Muscle layer of colon (tissue), 2 donors: ENCODE measurements at regions not wholly inside any gene's neighbourhood (a gene's known extent, or its start where the extent isn't known, plus 50 kb on each side); places are given as distances from the start of the nearest gene placed in this dataset.
"Not testable (repeated sequence)": the region's sequence is repeated elsewhere in the genome, so short reads cannot be mapped to it uniquely, and the experiment has no call there.

Experiments
- H3K27ac ChIP-seq: one replicate; pipeline ENCODE4 v1.7.0; 2013; ENCODE audit warnings: low read depth, mild to moderate bottlenecking, low read length, moderate library complexity
- H3K27me3 ChIP-seq, 2 donors: one replicate each; pipeline ENCODE4 v1.7.0; 2013; ENCODE audit warnings: low read length in 2 of 2, mild to moderate bottlenecking in 2 of 2; ENCODE audit not compliant: insufficient read depth in 2 of 2, control insufficient read depth in 1 of 2
- H3K36me3 ChIP-seq: one replicate; pipeline ENCODE4 v1.7.0; 2013; ENCODE audit warnings: mild to moderate bottlenecking, low read length; ENCODE audit not compliant: insufficient read depth
- H3K4me1 ChIP-seq: one replicate; pipeline ENCODE4 v1.7.0; 2013; ENCODE audit warnings: mild to moderate bottlenecking, low read length; ENCODE audit not compliant: insufficient read depth
- H3K4me3 ChIP-seq, 2 donors: one replicate each; pipeline ENCODE4 v1.7.0; 2013; ENCODE audit warnings: low read length in 2 of 2, low read depth in 1 of 2, mild to moderate bottlenecking in 1 of 2, moderate library complexity in 1 of 2
- H3K9ac ChIP-seq: one replicate; pipeline ENCODE4 v1.7.0; 2013; ENCODE audit warnings: low read length
- H3K9me3 ChIP-seq: one replicate; pipeline ENCODE4 v1.7.0; 2013; ENCODE audit warnings: mild to moderate bottlenecking, low read length
- donor health status: abdominal sarcoma.
- donor health status: Adenocarcinoma of cecum.

- Histone ChIP-seq H3K4me3 (no peak overlapping the region), H3K27me3 (no peaks in the 10 kb centered on the region), H3K27ac (no peak overlapping the region), H3K9me3 (no peaks in the 10 kb centered on the region), H3K4me1 (no peaks in the 10 kb centered on the region), H3K9ac (no peak overlapping the region), H3K36me3 (no peaks in the 10 kb centered on the region)
These were observed 279.5 kb upstream of the ASIC2 start for GRCh38 chr17:33572615-33573014.

DNA sequence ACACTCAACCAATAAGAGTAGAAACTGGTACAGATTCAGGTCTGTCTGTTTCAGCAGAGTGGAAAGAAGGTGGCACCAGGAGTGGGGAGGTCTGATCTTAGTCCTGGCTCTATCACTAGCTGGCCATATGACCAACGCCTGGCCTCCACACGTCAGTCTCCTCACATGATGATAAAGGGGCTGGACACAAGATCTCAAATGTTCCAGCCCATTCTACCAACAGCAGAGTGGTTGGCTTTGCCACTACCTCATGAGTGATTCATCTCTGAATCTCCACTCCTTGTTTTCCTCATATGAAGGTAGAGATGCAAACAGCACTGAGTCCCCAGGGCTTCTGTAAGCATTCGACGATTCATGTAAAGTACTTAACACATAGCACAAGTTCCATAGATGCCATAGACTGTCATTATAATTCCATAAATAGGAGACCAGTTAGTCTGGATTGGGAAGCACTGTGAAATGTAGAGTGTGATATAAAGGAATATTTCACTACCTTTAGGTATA lies 281.9 kb upstream of the ASIC2 start:
- H3K27me3 ChIP-seq, result no peaks in the 10 kb centered on the region
- H3K4me1 ChIP-seq, result no peaks in the 10 kb centered on the region
- H3K36me3 ChIP-seq, result no peaks in the 10 kb centered on the region
- H3K9ac ChIP-seq, result no peak overlapping the region
- H3K27ac ChIP-seq, result no peak overlapping the region
- no peak overlapping the region for H3K4me3 ChIP-seq
- H3K9me3 ChIP-seq, result no peaks in the 10 kb centered on the region

DNA sequence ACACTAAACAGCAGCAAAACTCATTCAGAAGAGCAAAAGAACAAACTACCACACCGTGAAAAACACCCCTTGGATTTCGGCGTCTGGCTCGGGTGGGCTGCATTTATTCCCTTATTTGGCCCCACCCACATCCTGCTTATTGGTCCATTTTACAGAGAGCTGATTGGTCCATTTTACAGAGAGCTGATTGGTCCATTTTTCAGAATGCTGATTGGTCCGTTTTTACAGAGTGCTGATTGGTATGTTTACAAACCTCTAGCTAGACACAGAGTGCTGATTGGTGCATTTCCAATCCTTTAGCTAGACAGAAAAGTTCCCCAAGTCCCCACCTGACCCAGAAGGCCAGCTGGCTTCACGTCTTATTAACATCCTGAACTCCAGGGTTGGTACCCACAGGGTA lies 286.6 kb upstream of the ASIC2 start:
- H3K27me3 ChIP-seq, H3K9ac ChIP-seq, H3K4me1 ChIP-seq, H3K9me3 ChIP-seq, H3K27ac ChIP-seq, H3K36me3 ChIP-seq, H3K4me3 ChIP-seq: not testable (repeated sequence)

DNA sequence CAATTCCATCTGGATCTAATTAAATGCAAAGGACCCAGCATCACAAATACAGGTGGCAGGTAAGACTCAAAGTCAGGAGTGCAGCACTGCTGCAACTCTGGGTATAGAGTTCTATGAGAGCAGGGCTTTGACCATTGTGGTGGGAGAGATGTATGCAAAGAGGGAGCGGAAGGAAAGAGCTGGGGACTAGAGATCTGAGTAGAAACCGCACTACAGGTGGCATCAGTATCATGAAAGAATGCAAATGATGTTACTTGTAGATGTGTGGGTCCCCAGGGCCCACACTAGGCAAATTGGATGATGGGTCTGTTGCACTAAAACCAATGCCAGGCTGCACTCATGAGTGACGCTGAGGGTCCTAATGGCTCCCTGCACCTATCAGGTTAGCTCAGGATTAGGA lies 287.1 kb upstream of the ASIC2 start:
- Histone ChIP-seq H3K9ac (no peak overlapping the region), H3K4me1 (no peaks in the 10 kb centered on the region), H3K27me3 (no peaks in the 10 kb centered on the region), H3K4me3 (no peak overlapping the region), H3K27ac (no peak overlapping the region), H3K9me3 (no peaks in the 10 kb centered on the region), H3K36me3 (no peaks in the 10 kb centered on the region)

- H3K27ac ChIP-seq, result no peak overlapping the region
- no peaks in the 10 kb centered on the region for H3K9me3 ChIP-seq
- no peaks in the 10 kb centered on the region for H3K27me3 ChIP-seq
- H3K4me3 ChIP-seq, result no peak overlapping the region
- H3K36me3 ChIP-seq, result no peaks in the 10 kb centered on the region
- H3K4me1 ChIP-seq, result no peaks in the 10 kb centered on the region
- H3K9ac ChIP-seq, result no peak overlapping the region
These were observed 289.6 kb upstream of the ASIC2 start for GRCh38 chr17:33582661-33583060.

DNA sequence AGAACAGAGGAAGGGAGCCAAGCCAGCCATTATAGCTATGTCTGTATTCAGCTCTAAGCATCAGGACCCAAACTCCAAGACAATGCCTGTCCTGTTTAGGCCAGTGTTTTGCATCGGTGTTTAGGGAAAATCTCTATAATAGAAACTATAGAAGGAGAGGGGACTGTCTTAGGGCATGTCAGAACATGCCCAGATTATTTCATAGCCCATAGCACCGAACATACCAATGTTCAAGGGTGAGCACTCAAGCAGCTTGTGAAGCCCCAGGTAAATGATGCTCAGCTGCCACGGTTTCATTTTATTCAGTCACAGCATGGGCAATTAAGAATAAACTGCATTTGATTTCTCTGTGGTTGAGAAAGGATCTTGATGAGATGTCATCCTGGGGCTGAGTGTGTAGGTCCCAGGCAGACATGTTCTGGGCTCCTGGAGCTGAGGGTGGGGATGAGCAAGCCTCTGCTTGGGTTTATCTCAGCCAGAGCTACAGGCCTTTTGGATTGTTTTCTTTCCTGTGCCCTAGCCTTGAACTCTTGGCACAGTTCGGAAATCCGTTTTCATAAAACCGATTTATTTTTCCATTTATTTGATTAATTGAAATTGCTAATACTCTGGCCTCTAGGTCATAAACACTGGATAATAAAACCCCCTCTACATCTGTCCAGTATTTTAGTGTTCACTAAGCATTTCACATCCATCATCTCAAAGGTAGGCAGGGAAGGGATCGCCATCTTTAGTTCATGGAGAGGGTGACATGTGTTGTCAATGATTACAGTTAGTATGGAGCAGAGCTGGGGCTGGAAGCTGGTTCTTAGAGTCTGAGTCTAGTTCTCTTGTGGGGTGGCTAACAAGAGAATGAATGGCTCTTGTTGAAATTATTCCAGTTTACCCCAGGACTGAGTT lies 290.7 kb upstream of the ASIC2 start:
- Histone ChIP-seq H3K4me1 (no peaks in the 10 kb centered on the region), H3K4me3 (no peak overlapping the region), H3K27ac (no peak overlapping the region), H3K9ac (no peak overlapping the region), H3K36me3 (no peaks in the 10 kb centered on the region), H3K9me3 (no peaks in the 10 kb centered on the region), H3K27me3 (no peaks in the 10 kb centered on the region)

DNA sequence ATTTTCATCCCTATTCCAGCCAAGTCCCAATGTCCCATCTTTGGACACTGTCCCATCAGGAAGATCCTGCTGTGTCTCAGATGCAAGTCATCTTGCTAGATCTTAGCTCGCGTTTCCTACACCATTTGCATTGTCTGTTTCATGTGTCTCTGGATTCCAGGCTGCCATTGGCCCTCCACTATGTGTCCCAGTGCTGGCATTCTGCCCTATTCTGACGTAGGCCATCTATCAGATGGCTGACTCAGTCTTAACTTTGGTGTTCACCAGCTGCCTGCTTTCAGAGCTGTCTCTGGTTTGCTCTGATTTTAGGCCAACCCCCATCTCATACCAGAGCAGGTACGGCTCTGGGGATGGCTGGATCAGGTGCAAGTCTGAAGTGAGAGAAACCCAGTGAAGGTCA lies 300.9 kb upstream of the ASIC2 start:
- Histone ChIP-seq H3K27me3 (no peaks in the 10 kb centered on the region), H3K4me3 (no peak overlapping the region), H3K4me1 (no peaks in the 10 kb centered on the region), H3K9me3 (no peaks in the 10 kb centered on the region), H3K27ac (no peak overlapping the region), H3K9ac (no peak overlapping the region), H3K36me3 (no peaks in the 10 kb centered on the region)

DNA sequence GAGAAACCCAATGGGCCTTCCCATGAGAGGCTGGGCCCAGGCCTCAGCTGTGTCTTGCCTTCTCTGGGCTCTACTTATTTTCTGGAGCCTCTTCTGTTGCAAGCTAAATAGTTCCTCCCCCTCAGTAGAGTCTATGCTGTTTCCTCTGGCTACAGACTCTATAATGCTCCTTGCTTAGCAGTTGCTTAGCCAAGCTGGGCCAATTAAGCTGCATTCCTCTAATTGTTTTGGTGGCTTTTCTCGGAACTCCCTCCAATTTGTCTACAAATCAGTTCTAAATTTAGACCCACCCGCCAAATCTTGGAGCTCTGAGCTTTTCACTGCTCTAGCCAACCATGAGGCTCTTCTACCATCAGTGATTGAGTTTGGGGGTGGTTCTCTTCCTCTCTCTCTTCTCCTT lies 302.7 kb upstream of the ASIC2 start:
- Histone ChIP-seq H3K36me3 (no peaks in the 10 kb centered on the region), H3K4me3 (no peak overlapping the region), H3K9ac (no peak overlapping the region), H3K27me3 (no peaks in the 10 kb centered on the region), H3K27ac (no peak overlapping the region), H3K4me1 (no peaks in the 10 kb centered on the region), H3K9me3 (no peaks in the 10 kb centered on the region)

DNA sequence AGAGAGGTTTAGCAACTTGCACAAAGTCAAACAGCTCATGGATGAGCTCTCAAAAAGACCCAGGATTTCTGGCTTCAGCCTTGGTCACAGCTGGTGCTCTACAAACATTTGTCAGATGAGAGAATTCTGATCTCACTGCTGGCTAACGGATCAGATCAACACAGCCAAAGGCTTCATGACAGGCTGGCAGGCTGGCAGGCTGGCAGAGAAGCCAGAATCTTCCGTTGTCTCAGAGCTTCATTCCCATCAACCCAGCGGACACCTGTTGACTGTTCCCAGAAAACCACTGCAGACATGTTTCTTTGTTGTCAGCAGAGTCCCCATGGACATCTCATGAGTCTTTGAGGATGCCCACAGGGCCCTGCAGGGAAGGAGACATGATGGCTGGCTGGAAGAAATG lies 303.8 kb upstream of the ASIC2 start:
- Histone ChIP-seq H3K9ac (no peak overlapping the region), H3K4me1 (no peaks in the 10 kb centered on the region), H3K36me3 (no peaks in the 10 kb centered on the region), H3K4me3 (no peak overlapping the region), H3K27ac (no peak overlapping the region), H3K9me3 (no peaks in the 10 kb centered on the region), H3K27me3 (no peaks in the 10 kb centered on the region)

DNA sequence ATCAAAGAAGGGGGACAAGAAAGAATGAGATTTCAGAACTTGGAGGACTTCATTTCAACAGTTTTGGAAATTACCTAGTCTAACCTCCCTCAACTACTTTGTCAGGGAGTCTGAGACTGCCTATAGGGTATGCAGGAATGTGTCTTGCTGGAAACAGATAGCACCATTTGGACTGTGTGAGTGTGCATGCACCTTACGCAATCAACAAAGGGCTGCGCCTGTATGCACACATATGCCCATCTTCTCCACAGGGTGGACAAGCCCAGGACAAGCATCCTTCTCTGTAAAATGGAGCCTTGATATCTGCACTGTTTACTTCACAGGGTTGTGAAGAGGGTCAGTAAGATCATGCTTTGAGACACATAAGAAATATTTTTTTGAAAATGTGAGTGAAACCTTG lies 305.7 kb upstream of the ASIC2 start:
- Histone ChIP-seq H3K27me3 (no peaks in the 10 kb centered on the region), H3K4me1 (no peaks in the 10 kb centered on the region), H3K36me3 (no peaks in the 10 kb centered on the region), H3K9ac (no peak overlapping the region), H3K9me3 (no peaks in the 10 kb centered on the region), H3K27ac (no peak overlapping the region), H3K4me3 (no peak overlapping the region)

GRCh38 chr17:33602981-33603380 lies 309.9 kb upstream of the ASIC2 start:
- no peaks in the 10 kb centered on the region for H3K36me3 ChIP-seq
- peaks cover 0 to 4% of the 10 kb centered on the region in 2 donors for H3K27me3 ChIP-seq
- H3K9ac ChIP-seq, result no peak overlapping the region
- no peaks in the 10 kb centered on the region for H3K4me1 ChIP-seq
- no peak overlapping the region for H3K4me3 ChIP-seq
- no peaks in the 10 kb centered on the region for H3K9me3 ChIP-seq
- no peak overlapping the region for H3K27ac ChIP-seq

- no peak overlapping the region for H3K4me3 ChIP-seq
- no peaks in the 10 kb centered on the region for H3K9me3 ChIP-seq
- no peaks in the 10 kb centered on the region for H3K4me1 ChIP-seq
- no peak overlapping the region for H3K27ac ChIP-seq
- no peak overlapping the region for H3K9ac ChIP-seq
- no peaks in the 10 kb centered on the region for H3K36me3 ChIP-seq
- peaks cover 0 to 4% of the 10 kb centered on the region in 2 donors for H3K27me3 ChIP-seq
These were observed 310.7 kb upstream of the ASIC2 start for GRCh38 chr17:33603789-33604188.
